Osteocyte (in vitro differentiated cells): ENCODE measurements at regions not wholly inside any gene's neighbourhood (a gene's known extent, or its start where the extent isn't known, plus 50 kb on each side); places are given as distances from the start of the nearest gene placed in this dataset.

Experiments
- DNase-seq: peaks from one replicate; pipeline ENCODE4 v3.0.0; 2021; ENCODE audit warnings: mixed read lengths; ENCODE audit not compliant: unreplicated experiment; ENCODE audit errors: extremely low spot score
- H3K27ac Mint-ChIP-seq: one replicate; pipeline ENCODE4 v1.8.0; 2021; ENCODE audit warnings: mild to moderate bottlenecking, mixed read lengths; ENCODE audit not compliant: unreplicated experiment
- H3K27me3 Mint-ChIP-seq: one replicate; pipeline ENCODE4 v1.8.0; 2021; ENCODE audit warnings: mixed read lengths; ENCODE audit not compliant: unreplicated experiment
- H3K36me3 Mint-ChIP-seq: one replicate; pipeline ENCODE4 v1.8.0; 2021; ENCODE audit warnings: mixed read lengths; ENCODE audit not compliant: unreplicated experiment
- H3K4me1 Mint-ChIP-seq: one replicate; pipeline ENCODE4 v1.8.0; 2021; ENCODE audit warnings: mixed read lengths; ENCODE audit not compliant: unreplicated experiment
- H3K4me3 Mint-ChIP-seq: one replicate; pipeline ENCODE4 v1.8.0; 2021; ENCODE audit warnings: mild to moderate bottlenecking, moderate library complexity, mixed read lengths; ENCODE audit not compliant: unreplicated experiment
- H3K9me3 Mint-ChIP-seq: one replicate; pipeline ENCODE4 v1.8.0; 2021; ENCODE audit warnings: mixed read lengths; ENCODE audit not compliant: unreplicated experiment
- TF ChIP-seq, protein P1 (sequence below): fragments of 200-600 bp; sonication (generic); IDR thresholded peaks from 2 replicates; pipeline ENCODE4 v1.5.0; 2021; ENCODE audit warnings: antibody characterized with exemption, mild to moderate bottlenecking, moderate library complexity

DNA sequence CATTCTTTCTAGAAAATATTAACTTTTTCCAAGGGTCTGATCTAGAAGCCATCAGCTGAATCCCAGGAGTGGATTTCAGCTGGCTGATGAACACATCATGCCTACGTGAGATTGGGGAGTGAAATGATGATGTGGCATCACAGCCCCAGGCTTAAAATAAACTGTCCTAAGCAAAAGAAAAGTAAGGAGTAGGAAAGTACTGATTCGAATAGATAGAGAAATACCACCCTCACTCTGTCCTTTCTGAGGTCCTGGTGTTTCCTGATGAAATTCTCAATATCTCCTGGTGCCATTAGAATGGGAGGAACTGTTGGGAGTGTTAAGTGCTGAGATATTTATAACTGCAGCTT is 376.8 kb upstream of the SEMA6D start:
- TF ChIP-seq, protein P1, sequence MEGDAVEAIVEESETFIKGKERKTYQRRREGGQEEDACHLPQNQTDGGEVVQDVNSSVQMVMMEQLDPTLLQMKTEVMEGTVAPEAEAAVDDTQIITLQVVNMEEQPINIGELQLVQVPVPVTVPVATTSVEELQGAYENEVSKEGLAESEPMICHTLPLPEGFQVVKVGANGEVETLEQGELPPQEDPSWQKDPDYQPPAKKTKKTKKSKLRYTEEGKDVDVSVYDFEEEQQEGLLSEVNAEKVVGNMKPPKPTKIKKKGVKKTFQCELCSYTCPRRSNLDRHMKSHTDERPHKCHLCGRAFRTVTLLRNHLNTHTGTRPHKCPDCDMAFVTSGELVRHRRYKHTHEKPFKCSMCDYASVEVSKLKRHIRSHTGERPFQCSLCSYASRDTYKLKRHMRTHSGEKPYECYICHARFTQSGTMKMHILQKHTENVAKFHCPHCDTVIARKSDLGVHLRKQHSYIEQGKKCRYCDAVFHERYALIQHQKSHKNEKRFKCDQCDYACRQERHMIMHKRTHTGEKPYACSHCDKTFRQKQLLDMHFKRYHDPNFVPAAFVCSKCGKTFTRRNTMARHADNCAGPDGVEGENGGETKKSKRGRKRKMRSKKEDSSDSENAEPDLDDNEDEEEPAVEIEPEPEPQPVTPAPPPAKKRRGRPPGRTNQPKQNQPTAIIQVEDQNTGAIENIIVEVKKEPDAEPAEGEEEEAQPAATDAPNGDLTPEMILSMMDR, result no peak
- Mint-ChIP-seq H3K27me3 (no peaks in the 10 kb centered on the region), H3K9me3 (no peaks in the 10 kb centered on the region), H3K4me3 (no peak overlapping the region), H3K4me1 (no peaks in the 10 kb centered on the region), H3K36me3 (no peaks in the 10 kb centered on the region), H3K27ac (no peak overlapping the region)
- DNase-seq, result no peak

DNA sequence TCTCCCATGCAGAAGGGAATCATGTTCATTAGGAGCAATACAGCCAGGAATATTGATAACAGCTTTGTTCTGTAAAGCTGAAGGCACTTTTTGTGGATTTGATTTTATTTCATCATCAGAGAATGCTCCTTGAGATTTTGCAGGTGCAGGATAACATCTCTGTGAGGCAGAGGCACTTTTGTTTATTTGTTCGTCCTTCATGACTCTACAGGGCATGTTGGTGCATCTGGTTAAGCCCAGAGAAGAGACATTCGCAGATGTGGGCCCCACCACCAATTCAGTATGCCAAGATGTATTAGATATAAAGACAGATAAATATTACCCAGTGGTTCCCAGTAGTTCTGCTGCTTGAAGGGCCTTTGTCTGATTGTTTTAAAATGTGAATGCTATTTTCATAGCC is 368.1 kb upstream of the SEMA6D start:
- no peaks in the 10 kb centered on the region for H3K9me3 Mint-ChIP-seq
- DNase-seq, result no peak
- H3K36me3 Mint-ChIP-seq, result no peaks in the 10 kb centered on the region
- H3K27ac Mint-ChIP-seq, result no peak overlapping the region
- H3K27me3 Mint-ChIP-seq, result peaks cover 4% of the 10 kb centered on the region
- no peaks in the 10 kb centered on the region for H3K4me1 Mint-ChIP-seq
- TF ChIP-seq, protein P1, result no peak
- H3K4me3 Mint-ChIP-seq, result no peak overlapping the region

DNA sequence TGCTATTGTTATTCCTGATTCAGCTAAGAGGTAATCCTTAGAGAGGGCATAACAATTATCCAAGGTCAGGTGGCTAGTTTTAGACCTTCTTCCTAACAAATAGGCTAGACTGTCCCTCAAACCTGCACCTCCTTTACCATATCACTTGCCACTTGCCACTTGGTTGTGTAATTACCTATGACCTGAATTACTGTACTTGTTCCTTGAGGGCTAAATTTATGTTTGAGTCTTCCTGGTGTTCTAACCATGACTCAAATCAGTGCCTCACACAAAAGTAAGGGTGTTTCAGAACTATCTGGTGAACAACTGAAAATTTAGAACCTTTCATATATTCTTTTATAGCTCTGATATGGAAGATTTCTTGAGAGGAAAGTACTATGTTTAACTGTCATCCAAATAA is 365.8 kb upstream of the SEMA6D start:
- Mint-ChIP-seq H3K36me3 (no peaks in the 10 kb centered on the region), H3K9me3 (no peaks in the 10 kb centered on the region), H3K4me3 (no peak overlapping the region), H3K4me1 (peaks cover 3% of the 10 kb centered on the region), H3K27me3 (peaks cover 12% of the 10 kb centered on the region), H3K27ac (no peak overlapping the region)
- TF ChIP-seq, protein P1, result no peak
- no peak for DNase-seq

DNA sequence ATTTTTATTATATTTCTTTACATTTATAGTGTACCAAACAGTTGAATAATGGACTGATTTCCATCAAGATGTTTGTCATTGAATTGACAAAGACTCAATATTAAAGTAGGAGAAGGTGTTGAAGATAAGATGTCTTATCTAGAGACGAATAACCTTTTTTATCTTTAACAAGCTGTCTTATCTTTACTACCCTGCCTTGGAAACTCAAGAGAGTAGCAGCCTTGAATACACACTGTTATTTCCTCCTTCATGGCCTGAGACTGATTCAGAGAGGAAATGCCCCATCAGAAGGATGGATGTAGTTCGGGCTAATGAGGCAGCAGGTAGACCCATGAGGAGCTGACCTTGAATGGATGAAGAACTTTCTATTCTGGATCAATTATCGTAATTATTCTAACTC is 365.1 kb upstream of the SEMA6D start:
- Mint-ChIP-seq H3K9me3 (no peaks in the 10 kb centered on the region), H3K27me3 (peaks cover 12% of the 10 kb centered on the region)

DNA sequence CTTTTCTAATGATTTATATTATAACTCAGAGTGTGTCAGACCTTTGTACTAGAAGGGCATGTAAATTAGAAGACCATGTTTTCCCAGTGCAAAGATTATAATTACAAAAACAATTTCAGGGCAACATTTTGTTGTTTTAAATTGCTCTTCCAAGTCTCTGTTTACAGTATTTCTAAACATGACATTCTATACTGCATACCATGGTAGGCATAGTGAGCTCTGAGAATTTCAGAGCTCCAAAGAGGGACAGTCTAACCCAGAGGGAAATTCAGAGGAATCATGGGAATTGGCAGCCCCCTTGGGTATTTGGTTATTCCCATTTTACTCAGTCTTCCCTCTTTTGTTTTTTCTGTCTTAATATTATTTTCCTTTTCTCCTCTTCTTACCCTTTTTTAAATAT is 361.5 kb upstream of the SEMA6D start:
- H3K9me3 Mint-ChIP-seq, result no peaks in the 10 kb centered on the region
- no peaks in the 10 kb centered on the region for H3K36me3 Mint-ChIP-seq
- TF ChIP-seq, protein P1, result no peak
- H3K4me3 Mint-ChIP-seq, result no peak overlapping the region
- H3K27me3 Mint-ChIP-seq, result peaks cover 9% of the 10 kb centered on the region
- no peak for DNase-seq
- H3K4me1 Mint-ChIP-seq, result peaks cover 3% of the 10 kb centered on the region
- H3K27ac Mint-ChIP-seq, result no peak overlapping the region

More for the DNA sequence above, 365.1 kb upstream of the SEMA6D start:
- Mint-ChIP-seq H3K4me3 (no peak overlapping the region), H3K27ac (no peak overlapping the region), H3K4me1 (peaks cover 3% of the 10 kb centered on the region), H3K36me3 (no peaks in the 10 kb centered on the region)
- no peak for DNase-seq
- TF ChIP-seq, protein P1, result no peak
